ENCODE measurements at regions not wholly inside any gene's neighbourhood (a gene's known extent, or its start where the extent isn't known, plus 50 kb on each side); places are given as distances from the start of the nearest gene placed in this dataset.

- no peak overlapping the region for H3K4me3 ChIP-seq (ENCODE audit: insufficient read length, low read depth)
- TF ChIP-seq YY1 (IDR thresholded peaks at IDR 0.05; ENCODE audit: insufficient read depth, insufficient read length) (no peak), SUZ12 (IDR thresholded peaks at IDR 0.05; ENCODE audit: extremely low read depth, insufficient read depth, insufficient read length) (no peak), ZNF274 (IDR thresholded peaks at IDR 0.05; ENCODE audit: low read depth, low read length) (no peak)
- no peaks in the 10 kb centered on the region for H3K4me1 ChIP-seq (ENCODE audit: insufficient read depth, insufficient read length)
- no peak for DNase-seq (ENCODE audit: low read depth, low spot score)
- no peaks in the 10 kb centered on the region for H3K9me3 ChIP-seq (ENCODE audit: insufficient read depth, low read length)
- H3K27me3 ChIP-seq (ENCODE audit: insufficient read depth, insufficient read length): no peaks in the 10 kb centered on the region
- no peak overlapping the region for H3K9ac ChIP-seq (ENCODE audit: insufficient read length, low read depth)
- H3K36me3 ChIP-seq (ENCODE audit: insufficient read depth, insufficient read length, low read length): no peaks in the 10 kb centered on the region
Observed at GRCh38 chr6:145491126-145491525, 244.2 kb downstream of the EPM2A start.

- Histone ChIP-seq H3K9ac (ENCODE audit: insufficient read length, low read depth) (no peak overlapping the region), H3K36me3 (ENCODE audit: insufficient read depth, insufficient read length, low read length) (no peaks in the 10 kb centered on the region), H3K9me3 (ENCODE audit: insufficient read depth, low read length) (no peaks in the 10 kb centered on the region), H3K27me3 (ENCODE audit: insufficient read depth, insufficient read length) (no peaks in the 10 kb centered on the region), H3K4me3 (ENCODE audit: insufficient read length, low read depth) (no peak overlapping the region), H3K4me1 (ENCODE audit: insufficient read depth, insufficient read length) (no peaks in the 10 kb centered on the region)
- DNase-seq (ENCODE audit: low read depth, low spot score): no peak
- no peak for TF ChIP-seq YY1 (IDR thresholded peaks at IDR 0.05; ENCODE audit: insufficient read depth, insufficient read length)
- TF ChIP-seq SUZ12 (IDR thresholded peaks at IDR 0.05; ENCODE audit: extremely low read depth, insufficient read depth, insufficient read length): no peak
- no peak for TF ChIP-seq ZNF274 (IDR thresholded peaks at IDR 0.05; ENCODE audit: low read depth, low read length)
Observed at GRCh38 chr6:145497006-145497405, 238.3 kb downstream of the EPM2A start.

GRCh38 chr6:145498425-145498824, 236.9 kb downstream of the EPM2A start:
- H3K27me3 ChIP-seq (ENCODE audit: insufficient read depth, insufficient read length): no peaks in the 10 kb centered on the region
- no peaks in the 10 kb centered on the region for H3K4me1 ChIP-seq (ENCODE audit: insufficient read depth, insufficient read length)
- no peak overlapping the region for H3K4me3 ChIP-seq (ENCODE audit: insufficient read length, low read depth)
- DNase-seq (ENCODE audit: low read depth, low spot score): no peak
- TF ChIP-seq YY1 (IDR thresholded peaks at IDR 0.05; ENCODE audit: insufficient read depth, insufficient read length) (no peak), ZNF274 (IDR thresholded peaks at IDR 0.05; ENCODE audit: low read depth, low read length) (no peak), SUZ12 (IDR thresholded peaks at IDR 0.05; ENCODE audit: extremely low read depth, insufficient read depth, insufficient read length) (no peak)
- H3K9me3 ChIP-seq (ENCODE audit: insufficient read depth, low read length): no peaks in the 10 kb centered on the region
- no peaks in the 10 kb centered on the region for H3K36me3 ChIP-seq (ENCODE audit: insufficient read depth, insufficient read length, low read length)
- H3K9ac ChIP-seq (ENCODE audit: insufficient read length, low read depth): no peak overlapping the region

GRCh38 chr6:145502416-145502815, 232.9 kb downstream of the EPM2A start:
- Histone ChIP-seq H3K4me3 (ENCODE audit: insufficient read length, low read depth) (no peak overlapping the region), H3K4me1 (ENCODE audit: insufficient read depth, insufficient read length) (no peaks in the 10 kb centered on the region), H3K9me3 (ENCODE audit: insufficient read depth, low read length) (no peaks in the 10 kb centered on the region), H3K27me3 (ENCODE audit: insufficient read depth, insufficient read length) (no peaks in the 10 kb centered on the region), H3K9ac (ENCODE audit: insufficient read length, low read depth) (no peak overlapping the region), H3K36me3 (ENCODE audit: insufficient read depth, insufficient read length, low read length) (no peaks in the 10 kb centered on the region)
- no peak for DNase-seq (ENCODE audit: low read depth, low spot score)
- TF ChIP-seq SUZ12 (IDR thresholded peaks at IDR 0.05; ENCODE audit: extremely low read depth, insufficient read depth, insufficient read length): no peak
- TF ChIP-seq ZNF274 (IDR thresholded peaks at IDR 0.05; ENCODE audit: low read depth, low read length): no peak
- TF ChIP-seq YY1 (IDR thresholded peaks at IDR 0.05; ENCODE audit: insufficient read depth, insufficient read length): no peak

GRCh38 chr6:145506136-145506535, 229.2 kb downstream of the EPM2A start:
- no peaks in the 10 kb centered on the region for H3K27me3 ChIP-seq (ENCODE audit: insufficient read depth, insufficient read length)
- no peak for DNase-seq (ENCODE audit: low read depth, low spot score)
- no peaks in the 10 kb centered on the region for H3K9me3 ChIP-seq (ENCODE audit: insufficient read depth, low read length)
- TF ChIP-seq ZNF274 (IDR thresholded peaks at IDR 0.05; ENCODE audit: low read depth, low read length) (no peak), SUZ12 (IDR thresholded peaks at IDR 0.05; ENCODE audit: extremely low read depth, insufficient read depth, insufficient read length) (no peak), YY1 (IDR thresholded peaks at IDR 0.05; ENCODE audit: insufficient read depth, insufficient read length) (no peak)
- H3K4me1 ChIP-seq (ENCODE audit: insufficient read depth, insufficient read length): no peaks in the 10 kb centered on the region
- no peak overlapping the region for H3K9ac ChIP-seq (ENCODE audit: insufficient read length, low read depth)
- H3K4me3 ChIP-seq (ENCODE audit: insufficient read length, low read depth): no peak overlapping the region
- H3K36me3 ChIP-seq (ENCODE audit: insufficient read depth, insufficient read length, low read length): no peaks in the 10 kb centered on the region

GRCh38 chr6:145506565-145506964, 228.8 kb downstream of the EPM2A start:
- no peak overlapping the region for H3K4me3 ChIP-seq (ENCODE audit: insufficient read length, low read depth)
- H3K9ac ChIP-seq (ENCODE audit: insufficient read length, low read depth): no peak overlapping the region
- no peak for DNase-seq (ENCODE audit: low read depth, low spot score)
- no peaks in the 10 kb centered on the region for H3K27me3 ChIP-seq (ENCODE audit: insufficient read depth, insufficient read length)
- no peaks in the 10 kb centered on the region for H3K36me3 ChIP-seq (ENCODE audit: insufficient read depth, insufficient read length, low read length)
- H3K4me1 ChIP-seq (ENCODE audit: insufficient read depth, insufficient read length): no peaks in the 10 kb centered on the region
- TF ChIP-seq YY1 (IDR thresholded peaks at IDR 0.05; ENCODE audit: insufficient read depth, insufficient read length): no peak
- TF ChIP-seq SUZ12 (IDR thresholded peaks at IDR 0.05; ENCODE audit: extremely low read depth, insufficient read depth, insufficient read length): no peak
- no peak for TF ChIP-seq ZNF274 (IDR thresholded peaks at IDR 0.05; ENCODE audit: low read depth, low read length)
- no peaks in the 10 kb centered on the region for H3K9me3 ChIP-seq (ENCODE audit: insufficient read depth, low read length)

- Histone ChIP-seq H3K4me1 (ENCODE audit: insufficient read depth, insufficient read length) (no peaks in the 10 kb centered on the region), H3K4me3 (ENCODE audit: insufficient read length, low read depth) (no peak overlapping the region), H3K9me3 (ENCODE audit: insufficient read depth, low read length) (no peaks in the 10 kb centered on the region), H3K27me3 (ENCODE audit: insufficient read depth, insufficient read length) (no peaks in the 10 kb centered on the region), H3K36me3 (ENCODE audit: insufficient read depth, insufficient read length, low read length) (no peaks in the 10 kb centered on the region), H3K9ac (ENCODE audit: insufficient read length, low read depth) (no peak overlapping the region)
- DNase-seq (ENCODE audit: low read depth, low spot score): no peak
- no peak for TF ChIP-seq YY1 (IDR thresholded peaks at IDR 0.05; ENCODE audit: insufficient read depth, insufficient read length)
- TF ChIP-seq ZNF274 (IDR thresholded peaks at IDR 0.05; ENCODE audit: low read depth, low read length): no peak
Observed at GRCh38 chr6:145507239-145507638, 228.1 kb downstream of the EPM2A start.

- Histone ChIP-seq H3K36me3 (ENCODE audit: insufficient read depth, insufficient read length, low read length) (no peaks in the 10 kb centered on the region), H3K4me1 (ENCODE audit: insufficient read depth, insufficient read length) (no peaks in the 10 kb centered on the region), H3K9me3 (ENCODE audit: insufficient read depth, low read length) (no peaks in the 10 kb centered on the region), H3K27me3 (ENCODE audit: insufficient read depth, insufficient read length) (no peaks in the 10 kb centered on the region), H3K4me3 (ENCODE audit: insufficient read length, low read depth) (no peak overlapping the region), H3K9ac (ENCODE audit: insufficient read length, low read depth) (no peak overlapping the region)
- TF ChIP-seq ZNF274 (IDR thresholded peaks at IDR 0.05; ENCODE audit: low read depth, low read length): no peak
- TF ChIP-seq SUZ12 (IDR thresholded peaks at IDR 0.05; ENCODE audit: extremely low read depth, insufficient read depth, insufficient read length): no peak
- TF ChIP-seq YY1 (IDR thresholded peaks at IDR 0.05; ENCODE audit: insufficient read depth, insufficient read length): no peak
- no peak for DNase-seq (ENCODE audit: low read depth, low spot score)
Observed at GRCh38 chr6:145508107-145508506, 227.2 kb downstream of the EPM2A start.

Measured in NT2/D1 (cell line).